ENCODE measurements at regions not wholly inside any gene's neighbourhood (a gene's known extent, or its start where the extent isn't known, plus 50 kb on each side); places are given as distances from the start of the nearest gene placed in this dataset.
"Not testable (repeated sequence)": the region's sequence is repeated elsewhere in the genome, so short reads cannot be mapped to it uniquely, and the experiment has no call there.

DNA sequence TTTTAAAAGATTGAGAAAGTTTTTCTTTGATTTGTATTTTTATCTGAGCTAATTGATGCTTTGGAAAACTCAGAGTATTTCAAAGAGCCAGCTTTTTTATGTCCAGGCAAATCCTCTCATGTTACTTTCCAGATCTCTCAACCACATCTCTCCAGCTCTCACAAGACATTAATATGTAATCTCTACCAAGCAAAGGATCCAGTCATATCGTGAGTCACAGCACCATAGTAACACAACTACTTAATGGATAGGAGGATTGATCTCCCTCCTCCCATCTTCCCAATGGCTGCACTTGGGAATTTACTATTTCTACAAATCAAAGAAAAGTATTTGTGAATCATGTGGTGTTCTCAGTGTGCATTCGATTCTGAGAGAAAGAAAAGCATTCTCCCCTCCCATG lies 63.3 kb downstream of the POU4F1 start:
- DNase-seq = no peak

DNA sequence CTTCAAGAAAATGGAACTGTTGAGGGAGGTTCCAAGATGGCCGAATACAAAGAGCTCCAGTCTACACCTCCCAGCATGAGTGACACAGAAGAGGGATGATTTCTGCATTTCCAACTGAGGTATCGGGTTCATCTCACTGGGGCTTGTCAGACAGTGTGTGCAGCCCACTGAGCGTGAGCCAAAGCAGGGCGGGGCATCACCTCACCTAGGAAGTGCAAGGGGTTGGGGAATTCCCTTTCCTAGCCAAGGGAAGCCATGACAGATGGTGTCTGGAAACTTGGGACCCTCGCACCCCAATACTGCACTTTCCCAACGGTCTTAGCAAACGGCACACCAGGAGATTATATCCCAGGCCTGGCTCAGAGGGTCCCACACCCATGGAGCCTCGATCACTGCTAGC lies 77.3 kb downstream of the POU4F1 start:
- DNase-seq = not testable (repeated sequence)

DNA sequence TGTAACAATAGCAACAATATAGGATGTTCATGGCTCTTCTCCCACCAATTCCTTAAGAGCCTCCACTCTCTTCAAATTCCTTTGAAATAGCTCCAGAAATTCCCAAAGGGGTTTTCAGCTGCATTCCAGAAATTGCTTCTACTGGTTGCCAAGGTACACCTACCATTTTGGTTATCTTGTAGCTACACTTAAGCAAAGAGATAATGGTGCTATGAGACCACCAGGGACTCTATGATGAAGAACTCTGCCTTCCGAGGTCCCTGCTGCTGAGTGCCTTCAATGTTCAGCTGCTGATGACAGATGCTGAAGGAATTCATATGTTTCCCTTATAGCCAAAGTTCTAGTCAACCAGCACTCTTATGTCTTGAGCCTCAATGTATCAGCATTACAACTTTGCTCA lies 78.4 kb downstream of the POU4F1 start:
- DNase-seq = no peak

DNA sequence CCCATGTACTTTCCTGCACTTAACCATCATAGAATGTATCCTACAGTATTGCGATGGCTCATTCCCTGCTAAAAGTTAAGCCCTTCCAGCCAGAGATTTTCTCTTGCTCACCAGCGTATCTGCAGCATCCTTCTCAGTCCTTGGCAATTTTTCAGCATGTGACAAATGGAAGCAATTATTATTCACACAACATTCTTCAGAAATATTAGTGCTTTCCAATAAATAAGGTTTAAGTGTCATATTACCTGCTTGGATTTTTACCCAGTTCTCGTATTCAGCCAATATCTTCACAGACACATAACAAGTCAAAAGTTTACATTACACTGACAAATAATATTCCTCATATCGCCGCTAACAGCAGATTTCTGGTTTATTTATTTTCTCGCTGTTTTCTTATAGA lies 82.3 kb downstream of the POU4F1 start:
- no peak for DNase-seq

DNA sequence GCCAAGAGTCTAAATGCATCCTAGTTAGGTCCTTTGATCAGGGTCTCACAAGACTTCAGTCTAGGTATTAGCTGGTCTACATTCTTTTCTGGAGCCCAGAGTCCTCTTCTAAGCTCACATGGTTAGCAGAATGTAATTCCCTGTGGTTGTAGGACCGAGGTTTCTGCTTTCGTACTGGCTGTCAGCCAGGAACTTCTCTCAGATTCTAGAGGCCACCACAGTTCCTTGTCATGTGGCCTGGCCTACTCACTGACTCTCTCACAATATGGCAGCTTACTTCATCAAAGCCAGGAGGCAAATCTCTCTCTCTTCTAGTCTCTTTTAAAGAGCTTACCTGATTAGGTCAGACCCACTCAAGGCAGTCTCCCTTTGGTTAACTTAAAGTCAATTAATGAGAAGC lies 82.9 kb downstream of the POU4F1 start:
- no peak for DNase-seq

DNA sequence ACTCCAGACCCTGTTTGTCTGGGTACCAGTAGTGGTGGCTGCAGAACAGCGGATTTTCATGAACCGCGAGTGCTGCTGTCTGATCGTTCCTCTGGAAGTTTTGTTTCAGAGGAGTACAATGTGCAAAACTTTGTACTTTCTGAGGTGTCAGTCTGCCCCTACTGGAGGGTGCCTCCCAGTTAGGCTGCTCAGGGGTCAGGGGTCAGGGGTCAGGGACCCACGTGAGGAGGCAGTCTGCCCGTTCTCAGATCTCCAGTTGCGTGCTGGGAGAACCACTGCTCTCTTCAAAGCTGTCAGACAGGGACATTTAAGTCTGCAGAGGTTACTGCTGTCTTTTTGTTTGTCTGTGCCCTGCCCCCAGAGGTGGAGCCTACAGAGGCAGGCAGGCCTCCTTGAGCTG lies 84.9 kb downstream of the POU4F1 start:
- not testable (repeated sequence) for DNase-seq

DNA sequence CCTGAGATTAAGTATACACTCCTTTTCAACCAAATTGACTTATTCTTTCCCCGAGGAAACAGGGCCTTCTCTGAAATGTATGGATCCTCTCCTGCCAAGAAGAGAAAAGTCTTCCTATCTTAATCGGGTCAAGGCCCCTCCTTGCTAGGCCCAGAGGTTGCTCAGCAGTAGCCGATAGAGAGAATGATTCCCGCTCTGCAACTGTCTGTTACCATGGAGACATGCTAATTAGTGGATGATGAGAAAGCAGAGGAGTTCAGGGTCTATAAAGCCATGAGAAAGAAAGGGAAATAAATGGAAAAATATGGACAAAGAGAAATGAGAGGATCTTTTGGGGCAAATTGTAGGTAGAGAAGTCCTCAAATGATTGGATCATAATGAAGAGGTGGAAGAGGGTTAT lies 103.5 kb downstream of the POU4F1 start:
- DNase-seq = no peak

DNA sequence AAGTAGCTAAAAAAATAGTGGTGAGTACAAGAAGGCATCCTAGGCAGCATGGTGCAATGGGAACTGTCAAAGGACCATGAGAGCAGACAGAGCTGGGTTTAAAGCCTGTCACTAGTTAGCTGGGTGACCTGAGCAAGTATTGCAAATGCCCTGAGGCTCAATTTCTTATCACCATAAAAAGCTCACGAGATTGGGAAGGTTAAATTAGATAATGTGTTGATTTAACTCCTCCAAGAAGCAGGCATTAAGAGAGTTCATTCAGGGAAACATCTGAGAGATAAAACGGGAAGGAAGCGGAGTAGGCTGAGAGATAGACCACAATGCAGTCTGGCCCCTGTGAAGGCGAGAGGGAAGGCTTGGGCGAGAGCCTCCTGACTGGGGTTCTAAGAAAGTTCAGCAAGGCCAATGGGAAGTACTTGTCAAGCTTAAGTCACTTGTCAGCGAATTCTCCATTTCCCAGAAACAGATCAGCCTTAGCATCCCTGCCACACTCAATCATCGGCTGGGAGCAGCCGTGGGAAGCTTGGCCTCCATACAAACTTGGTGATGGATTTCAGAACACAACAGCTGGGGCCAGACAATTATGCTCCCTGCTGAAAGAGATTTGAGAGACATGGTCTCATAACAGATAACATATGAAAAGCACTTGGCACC lies 105.5 kb downstream of the POU4F1 start:
- DNase-seq = no peak

DNA sequence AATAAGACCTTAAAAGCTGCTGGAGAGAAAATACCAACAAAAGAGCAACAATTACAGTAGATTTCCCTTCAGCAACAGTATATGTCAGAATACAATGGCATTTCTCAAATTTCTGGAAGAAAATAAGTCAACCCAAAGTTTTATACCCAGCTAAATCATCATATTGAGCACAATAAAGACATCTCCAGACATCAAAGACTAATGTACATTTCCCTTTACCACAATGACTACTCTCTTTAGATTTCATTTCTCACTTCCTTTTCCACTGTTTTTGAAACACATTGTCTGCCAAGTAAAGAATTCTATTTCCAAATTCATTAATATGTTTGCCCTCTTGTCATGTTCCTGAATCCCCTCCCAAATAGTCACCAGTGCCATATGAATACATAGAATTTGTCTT lies 111.4 kb downstream of the POU4F1 start:
- DNase-seq = no peak

DNA sequence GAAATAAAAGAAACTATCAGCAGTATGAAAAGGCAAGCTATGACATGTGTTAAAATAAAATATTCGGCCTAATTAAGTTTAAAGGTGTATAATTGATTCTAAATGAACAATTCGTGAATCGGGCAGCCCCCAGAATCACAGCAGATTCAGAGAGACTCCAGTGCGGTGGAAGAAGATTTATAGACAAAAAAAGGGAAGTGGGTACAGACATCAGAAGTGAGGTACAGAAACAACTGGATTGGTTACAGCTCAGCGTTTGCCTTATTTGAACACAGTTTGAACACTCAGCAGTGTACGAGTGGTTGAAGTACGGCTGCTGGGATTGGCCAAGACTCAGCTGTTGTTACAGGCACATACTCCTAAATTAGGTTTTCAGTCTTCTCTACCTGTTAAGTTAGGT lies 113.1 kb downstream of the POU4F1 start:
- not testable (repeated sequence) for DNase-seq

DNA sequence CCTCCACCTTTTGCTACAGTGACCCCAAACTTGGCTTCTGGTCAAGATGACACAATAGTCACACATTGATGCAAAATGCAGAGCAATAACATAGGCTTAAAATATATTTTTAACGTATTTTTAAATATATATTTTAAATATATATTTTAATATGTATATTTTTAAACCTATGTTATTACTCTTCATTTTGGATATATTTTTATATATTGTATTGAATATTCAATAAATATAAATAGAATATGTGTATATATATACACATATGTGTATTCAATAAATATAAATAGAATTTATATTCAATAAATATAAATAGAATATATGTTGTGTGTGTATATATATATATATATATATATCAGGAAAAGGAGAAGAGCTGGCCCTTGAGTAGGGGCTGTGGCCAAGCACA lies 115.6 kb downstream of the POU4F1 start:
- no peak for DNase-seq

DNA sequence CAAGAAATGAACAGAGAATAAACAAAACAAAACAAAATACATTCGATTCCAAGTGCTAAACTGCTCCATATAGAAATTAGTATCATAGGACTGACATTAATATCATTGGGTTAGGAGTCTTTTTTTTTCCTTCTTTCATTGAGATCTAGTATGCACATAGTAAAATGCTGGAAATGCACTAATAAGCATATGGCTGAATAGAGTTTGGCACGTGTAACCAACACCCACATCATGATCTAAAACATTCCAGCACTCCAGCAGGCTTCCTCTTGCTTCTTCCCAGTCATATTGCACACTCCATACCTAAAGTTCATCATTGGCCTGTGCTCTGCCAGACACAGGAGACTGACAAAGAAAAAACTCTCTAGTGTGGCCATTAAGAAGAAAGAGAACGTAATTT lies 117.5 kb downstream of the POU4F1 start:
- DNase-seq = no peak

DNA sequence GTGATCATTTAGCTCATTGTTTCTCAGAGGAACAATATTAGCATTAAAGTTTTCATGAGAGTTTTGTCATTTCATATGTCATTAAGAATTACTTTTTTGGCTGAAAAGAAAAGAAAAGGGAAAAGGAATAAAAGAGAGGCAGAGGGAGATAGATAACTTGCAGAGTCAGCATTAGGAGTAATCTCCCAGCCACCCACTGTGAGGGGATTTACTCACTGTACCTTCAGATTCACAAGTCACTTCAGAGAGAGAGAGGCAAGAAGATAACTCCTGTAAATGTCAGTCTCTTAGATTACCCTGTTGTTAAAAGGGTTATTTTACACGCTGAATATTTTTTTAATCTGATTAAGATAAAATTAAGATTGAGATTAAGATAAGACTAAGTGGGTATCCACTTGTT lies 125.2 kb downstream of the POU4F1 start:
- DNase-seq = no peak

DNA sequence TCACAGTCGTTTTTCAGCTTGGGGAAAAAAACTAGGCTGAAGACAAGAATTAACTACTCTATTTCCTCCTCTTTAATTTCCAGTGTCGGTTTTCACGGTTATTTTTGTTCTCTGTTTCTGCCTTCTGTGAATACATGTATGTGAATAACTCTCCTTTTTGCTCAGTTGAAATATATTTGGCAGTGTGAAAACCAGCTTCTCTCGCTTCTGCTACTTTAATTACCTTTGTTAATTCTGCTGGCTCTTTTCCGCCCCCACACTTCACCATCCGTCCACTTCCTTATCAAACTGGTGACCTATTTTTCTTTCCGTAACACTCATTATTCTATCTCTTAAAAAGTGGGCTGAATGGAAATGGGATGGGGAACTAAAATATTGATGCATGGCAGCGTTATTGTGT lies 126.4 kb downstream of the POU4F1 start:
- DNase-seq = no peak

DNA sequence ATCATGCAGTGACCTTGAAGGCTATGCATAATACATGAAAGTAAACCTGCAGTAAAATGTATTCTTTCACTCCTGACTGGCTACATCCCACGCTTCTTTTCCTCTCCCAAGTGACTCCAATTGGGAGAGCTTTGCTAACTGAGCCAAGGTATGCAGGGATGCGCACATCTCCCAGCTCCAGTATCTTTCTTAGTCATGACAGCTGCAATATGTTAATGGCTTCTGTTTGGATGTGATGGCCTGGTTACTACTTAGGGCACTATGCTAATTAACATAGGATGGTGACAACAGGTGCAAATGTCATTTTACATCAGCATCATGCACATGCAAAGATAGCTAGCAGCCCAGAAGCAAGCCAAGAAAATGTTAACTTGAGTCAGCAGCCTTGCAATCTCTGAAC lies 134.7 kb downstream of the POU4F1 start:
- no peak for DNase-seq

DNA sequence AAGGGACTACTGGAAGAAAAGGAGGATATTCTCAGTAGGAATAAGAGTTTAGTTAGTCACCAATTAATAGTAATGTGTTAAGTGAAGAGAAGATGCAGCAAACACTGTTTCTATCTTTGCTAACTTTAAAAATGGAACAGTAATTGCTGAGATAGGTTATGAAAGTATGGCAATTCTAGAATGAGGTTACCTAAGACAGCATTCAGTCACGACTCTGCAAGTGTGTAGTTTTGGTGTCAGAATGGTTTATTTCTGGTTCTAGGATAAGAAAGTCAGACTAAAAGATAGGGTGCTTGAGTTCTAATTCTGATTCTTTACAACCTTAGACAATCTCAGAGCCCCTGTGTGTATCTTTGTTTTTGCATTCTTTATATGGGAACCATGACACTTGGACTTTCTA lies 138.1 kb downstream of the POU4F1 start:
- no peak for DNase-seq

DNA sequence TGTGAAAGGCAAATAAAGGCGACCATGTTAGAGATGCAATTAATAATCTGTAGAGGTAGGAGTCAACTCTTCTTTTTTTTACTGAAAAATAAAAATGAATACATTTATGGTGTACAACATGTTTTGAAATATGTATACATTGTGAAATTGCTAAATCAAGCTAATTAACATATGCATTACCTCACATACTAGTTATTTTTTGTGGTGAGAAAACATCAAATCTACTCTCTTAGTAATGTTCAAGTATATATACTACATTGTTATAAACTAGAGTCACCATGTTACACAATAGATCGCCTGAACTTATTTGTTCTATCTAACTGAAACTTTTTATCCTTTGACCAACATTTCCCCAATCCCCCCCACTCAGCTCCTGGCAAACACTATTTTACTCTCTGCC lies 143.2 kb downstream of the POU4F1 start:
- no peak for DNase-seq

DNA sequence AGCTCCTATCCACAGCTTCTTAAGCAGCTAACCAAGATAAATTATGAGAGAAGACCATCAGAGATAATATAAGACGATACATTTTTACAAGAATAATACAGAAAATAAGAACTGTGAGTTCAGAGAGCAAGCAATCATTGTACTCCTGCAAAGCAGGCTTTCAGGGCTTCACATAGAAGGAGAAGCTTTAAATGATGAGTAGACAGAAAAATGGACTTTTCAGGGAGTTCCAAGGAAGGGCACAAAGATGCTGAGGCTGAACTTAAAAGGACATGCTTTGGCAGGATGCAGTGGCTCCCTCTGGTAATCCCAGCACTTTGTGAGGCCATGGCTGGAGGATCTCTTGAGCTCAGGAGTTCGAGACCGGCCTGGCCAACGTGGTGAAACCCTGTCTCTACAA lies 159.5 kb downstream of the POU4F1 start:
- no peak for DNase-seq

DNA sequence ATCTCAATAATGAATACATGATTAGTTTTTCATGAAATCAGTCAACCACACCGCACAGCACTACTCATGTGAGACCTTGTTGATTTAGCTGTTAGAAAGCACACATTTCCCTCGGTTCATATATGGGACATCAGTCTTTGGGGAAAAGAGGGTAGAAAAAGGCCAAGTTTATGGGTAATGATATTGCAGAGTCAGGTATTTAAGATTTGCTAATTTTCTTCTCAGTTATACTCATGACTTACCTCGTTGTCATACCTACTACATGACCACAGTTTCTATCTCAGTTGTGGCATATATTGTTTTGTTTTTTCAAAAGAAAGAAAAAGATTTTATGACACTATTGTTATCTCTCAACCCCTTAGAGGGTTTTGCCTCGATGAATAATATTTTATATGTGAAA lies 165.6 kb downstream of the POU4F1 start:
- DNase-seq = no peak

DNA sequence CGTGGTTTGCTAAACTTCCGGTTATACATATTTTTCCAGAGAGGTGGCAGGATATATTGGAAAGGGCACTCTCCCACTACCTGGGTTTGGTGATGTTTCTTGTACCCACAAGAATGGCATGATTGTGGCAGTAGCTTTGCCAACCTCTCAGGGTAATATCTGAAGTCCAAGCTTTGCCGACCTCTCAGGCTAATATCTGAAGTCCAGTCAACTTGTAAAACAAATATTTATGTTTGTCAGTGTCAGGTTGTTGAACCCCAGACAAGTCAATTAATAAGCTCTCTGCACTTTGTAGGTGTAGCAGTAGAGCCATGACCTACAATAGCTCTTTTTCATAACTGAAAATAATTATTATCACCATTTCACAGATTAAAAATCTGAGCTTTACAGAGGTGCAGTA lies 167.0 kb downstream of the POU4F1 start:
- DNase-seq = no peak

DNA sequence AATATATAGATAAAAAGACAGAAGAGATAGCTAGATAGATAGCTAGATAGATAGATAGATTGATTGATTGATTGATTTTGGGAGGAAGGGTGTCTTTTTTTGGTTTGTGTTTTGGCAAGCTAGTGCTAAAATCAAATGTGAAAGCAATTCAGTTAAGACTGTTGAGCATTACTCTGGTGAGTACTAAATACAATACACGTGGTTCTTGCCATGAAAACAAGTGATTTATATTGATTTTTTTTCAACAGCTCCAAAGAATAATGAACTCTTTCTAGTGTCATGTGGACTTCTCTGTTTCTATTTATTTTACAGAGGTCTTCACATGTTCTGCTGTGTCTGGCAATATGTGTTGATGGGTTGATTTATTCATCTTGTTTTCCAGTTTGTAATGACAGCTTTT lies 172.0 kb downstream of the POU4F1 start:
- DNase-seq = no peak

DNA sequence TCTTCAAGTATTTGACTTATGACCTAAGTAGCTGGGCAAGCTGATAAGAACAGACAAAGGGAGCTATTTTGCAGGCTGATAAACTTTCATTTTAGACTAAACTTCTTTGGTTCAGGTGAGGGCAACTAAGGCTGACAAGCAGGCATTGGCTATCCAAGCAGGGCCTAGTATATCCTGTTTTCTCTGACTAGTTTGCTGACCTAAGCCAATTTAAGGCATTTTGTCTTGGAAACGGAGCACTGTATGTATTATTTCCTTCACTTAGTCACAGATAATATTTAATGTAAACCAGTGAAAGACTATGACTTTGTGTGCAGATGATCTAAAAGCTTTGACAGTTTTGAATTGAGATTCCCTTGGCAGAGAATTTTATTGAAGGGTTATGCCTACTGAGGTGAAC lies 172.5 kb downstream of the POU4F1 start:
- no peak for DNase-seq

DNA sequence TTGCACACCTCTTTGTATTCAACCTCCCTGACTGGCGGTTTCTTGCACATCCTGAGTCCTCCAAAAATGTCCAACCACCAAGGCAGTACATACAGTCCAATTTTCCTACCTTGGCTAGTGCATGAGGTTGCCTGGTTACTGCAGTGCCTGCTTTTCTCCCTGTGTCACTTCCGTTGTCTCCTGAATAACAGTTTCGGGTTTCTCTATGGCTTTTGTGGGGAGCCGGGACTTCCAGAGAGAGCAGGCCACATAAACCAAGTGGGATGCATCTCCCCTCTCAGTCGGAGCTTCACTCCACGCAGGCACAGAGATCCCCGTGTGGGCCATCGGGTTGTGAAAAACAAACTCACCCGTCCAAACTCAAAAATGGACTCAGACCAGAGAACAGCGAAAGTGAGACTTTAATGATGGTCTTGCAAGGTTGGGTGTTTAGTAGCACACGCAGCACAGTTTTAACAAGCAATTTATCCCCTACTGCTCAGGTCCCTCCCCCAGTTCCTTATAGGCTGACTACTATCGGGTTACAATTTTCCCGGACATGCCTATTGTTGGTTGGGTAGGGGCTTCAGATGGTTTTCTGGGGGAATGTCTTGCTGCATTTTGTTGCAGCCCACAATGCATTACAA lies 173.1 kb downstream of the POU4F1 start:
- DNase-seq = no peak

DNA sequence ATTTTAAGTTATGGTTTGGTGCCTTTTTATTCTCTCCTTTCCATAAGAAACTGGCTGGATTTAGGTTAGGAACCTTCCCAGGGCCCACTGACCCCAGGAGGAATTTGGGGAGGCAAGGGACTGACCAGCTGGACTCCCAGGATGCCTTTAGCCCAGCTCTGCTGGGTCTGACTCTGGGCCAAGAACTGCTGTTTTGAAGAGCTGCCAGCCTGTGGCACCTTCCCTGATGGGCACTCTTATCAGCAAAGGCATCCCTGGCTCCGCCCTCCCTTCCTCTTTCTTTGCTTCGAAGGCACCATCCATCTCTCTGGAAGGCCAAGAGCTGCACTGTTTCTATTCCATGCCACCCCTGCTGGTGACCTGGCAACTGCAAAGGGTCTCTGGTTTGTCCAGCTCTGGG lies 174.7 kb downstream of the POU4F1 start:
- DNase-seq = no peak

DNA sequence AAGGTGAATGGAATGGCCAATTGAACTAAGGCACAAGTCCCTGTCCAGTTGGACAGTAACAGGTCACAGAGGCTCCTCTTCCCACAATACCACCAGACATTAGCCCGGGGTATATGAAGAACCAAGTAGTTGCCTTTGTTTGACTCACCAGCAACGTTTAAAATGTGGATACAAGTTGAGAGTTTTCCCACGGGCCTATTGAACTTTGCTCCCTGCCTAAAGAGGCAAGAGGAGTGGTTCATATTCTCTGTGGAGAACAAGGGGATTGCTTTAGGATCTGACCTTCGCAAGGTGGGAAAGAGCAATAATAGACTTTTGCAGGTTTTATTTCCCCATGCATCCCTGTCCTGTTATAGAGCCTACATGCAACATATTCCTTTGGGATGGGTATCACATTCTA lies 177.2 kb downstream of the POU4F1 start:
- DNase-seq = no peak
